SKM-1 (cell line): ENCODE measurements at regions not wholly inside any gene's neighbourhood (a gene's known extent, or its start where the extent isn't known, plus 50 kb on each side); places are given as distances from the start of the nearest gene placed in this dataset.
"Not testable (repeated sequence)": the region's sequence is repeated elsewhere in the genome, so short reads cannot be mapped to it uniquely, and the experiment has no call there.

Experiments
- DNase-seq: peaks from one replicate; lab custom pipeline; 2025; ENCODE audit not compliant: unreplicated experiment; lab: John Stamatoyannopoulos, UW

DNA sequence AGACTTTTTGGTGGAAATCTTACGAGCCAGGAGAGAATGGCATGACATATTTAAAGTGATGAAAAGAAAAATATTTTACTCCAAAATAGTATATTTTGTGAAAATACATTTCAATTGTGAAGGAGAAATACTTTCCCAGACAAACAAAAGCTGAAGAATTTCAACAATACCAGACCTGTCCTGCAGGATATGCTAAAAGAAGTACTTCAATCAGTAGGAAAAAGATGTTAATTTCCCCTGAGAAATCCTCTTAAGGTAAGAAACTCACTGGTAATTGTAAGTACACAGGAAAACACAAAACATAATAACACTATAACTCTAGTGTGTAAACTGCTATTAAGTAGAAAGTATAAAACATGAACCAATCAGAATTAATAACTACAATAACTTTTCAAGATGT is 341.8 kb upstream of the GJE1 start:
- DNase-seq = no peak

DNA sequence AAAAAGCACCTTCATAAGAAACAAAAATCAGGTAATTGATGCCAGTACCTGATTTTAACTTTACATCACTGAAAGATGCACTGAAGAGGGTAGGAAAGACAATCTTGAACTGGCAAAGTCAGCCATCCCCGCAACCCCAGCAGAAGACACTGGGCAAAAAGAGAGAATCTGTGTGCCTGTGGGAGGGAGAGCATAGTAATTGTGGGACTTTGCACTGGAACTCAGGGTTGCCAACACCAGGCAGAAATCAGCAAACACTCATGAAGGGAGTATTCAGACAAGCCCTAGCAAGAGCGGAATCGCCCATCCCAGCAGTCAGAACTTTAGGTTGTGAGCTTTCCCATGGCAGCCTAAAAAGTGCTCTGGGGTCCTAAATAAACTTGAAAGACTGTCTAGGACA is 344.6 kb upstream of the GJE1 start:
- no peak for DNase-seq

DNA sequence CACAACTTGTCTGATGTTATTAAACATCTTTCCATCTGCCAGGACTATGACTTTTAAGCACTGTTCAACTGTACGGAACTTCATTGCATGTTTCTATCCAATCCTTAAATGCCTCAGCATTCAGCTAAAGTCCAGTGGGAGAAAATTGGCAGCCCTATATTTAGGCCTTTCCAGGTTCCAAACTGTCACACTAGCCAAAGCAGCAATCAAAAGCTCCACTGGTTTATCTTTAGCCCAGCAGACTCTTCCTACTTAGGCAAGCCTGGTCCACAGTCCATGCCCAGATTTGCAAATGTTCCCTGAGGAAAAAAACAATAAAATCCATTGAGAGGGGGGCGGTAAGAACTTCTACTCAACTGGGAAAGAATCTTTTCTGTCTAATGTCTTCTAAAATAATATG is 349.1 kb upstream of the GJE1 start:
- no peak for DNase-seq

DNA sequence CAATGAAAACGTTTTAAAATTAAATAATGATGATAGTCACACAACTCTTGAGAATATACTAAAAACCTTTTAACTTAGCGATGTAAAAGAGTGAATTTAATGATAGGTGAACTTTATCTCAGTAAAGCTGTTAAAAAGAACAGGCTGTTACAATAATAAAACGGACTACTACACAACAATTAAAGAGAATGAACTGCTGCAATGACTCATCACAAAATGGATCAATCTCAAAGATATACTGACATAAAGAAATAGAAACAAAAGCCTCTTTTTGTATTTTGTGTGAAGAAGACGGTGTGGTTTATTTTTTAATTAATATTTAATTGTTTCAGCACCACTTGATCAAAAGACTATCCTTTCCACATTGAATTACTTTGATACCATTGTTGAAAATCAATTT is 352.4 kb upstream of the GJE1 start:
- DNase-seq = no peak

DNA sequence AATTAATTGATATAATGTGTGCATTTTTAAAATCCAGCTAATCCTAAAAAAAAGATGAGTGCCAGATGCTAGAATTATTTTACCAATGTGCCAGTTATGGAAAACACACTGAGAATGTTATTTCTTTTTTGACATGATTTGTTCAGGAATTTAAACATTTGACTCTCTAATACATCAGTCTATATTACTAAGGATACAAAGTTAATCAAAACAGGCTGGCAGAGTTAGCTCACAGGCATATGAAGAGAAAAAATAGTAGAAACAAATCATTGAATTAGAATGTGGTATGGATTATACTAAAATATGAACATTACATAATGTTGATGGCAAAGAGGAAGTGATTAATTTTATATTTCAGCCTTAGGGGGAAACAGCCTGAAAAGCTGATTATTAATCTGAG is 368.3 kb upstream of the GJE1 start:
- DNase-seq = no peak

DNA sequence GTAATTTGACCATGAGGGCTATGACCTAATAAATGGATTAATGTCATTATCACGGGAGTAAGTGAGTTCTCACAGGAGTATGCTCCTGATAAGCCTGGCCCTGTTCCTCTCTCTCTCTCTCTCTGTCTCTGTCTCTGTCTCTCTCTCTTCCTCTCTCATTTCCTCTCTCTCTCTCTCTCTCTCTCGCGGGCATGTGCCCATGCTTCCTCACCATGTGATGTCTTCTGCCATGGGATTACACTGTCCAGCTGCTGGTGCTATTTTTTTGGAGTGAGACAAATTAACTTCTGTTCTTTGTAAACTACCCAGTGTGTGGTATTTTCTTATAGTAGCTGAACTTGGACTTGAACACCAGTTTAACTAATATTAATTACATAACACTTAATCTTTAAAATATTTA is 374.3 kb upstream of the GJE1 start:
- DNase-seq = no peak

DNA sequence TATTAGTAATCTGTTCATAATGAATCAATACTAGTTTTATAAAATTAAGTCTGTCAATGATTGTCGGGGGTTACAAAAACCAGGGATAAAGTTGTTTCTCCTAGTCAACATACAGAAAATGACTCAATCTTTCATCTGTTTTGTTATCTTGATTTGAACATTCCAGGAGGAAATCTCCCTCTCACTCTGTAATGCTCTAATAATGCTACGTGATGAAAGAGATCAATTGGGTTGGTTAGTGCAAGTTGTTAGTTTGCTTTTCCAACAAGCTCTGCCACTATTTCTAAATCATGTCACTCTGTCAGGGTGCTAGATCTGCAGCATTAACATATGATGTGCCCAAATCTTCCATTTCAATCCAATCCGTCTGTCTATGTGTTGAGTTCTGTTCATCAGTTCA is 379.5 kb upstream of the GJE1 start:
- no peak for DNase-seq

DNA sequence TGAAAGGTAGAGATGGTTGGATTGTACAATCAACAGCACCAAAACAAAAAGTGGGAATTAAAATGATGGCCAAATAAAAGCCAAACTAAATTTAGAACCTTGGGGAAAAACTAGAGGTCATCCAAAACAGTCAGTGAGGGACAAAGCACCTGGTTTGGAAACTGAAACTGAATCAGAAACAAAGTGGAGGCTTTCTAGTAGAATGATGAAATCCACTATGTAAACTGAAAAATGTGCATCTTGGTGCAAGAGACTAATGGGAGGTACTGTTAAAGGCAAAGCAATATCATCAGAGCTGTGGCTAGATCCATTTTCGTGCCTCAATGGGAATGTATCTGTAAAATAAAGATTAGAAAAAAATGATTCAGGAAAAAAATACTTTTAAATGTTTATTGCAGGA is 380.0 kb upstream of the GJE1 start:
- DNase-seq = no peak

DNA sequence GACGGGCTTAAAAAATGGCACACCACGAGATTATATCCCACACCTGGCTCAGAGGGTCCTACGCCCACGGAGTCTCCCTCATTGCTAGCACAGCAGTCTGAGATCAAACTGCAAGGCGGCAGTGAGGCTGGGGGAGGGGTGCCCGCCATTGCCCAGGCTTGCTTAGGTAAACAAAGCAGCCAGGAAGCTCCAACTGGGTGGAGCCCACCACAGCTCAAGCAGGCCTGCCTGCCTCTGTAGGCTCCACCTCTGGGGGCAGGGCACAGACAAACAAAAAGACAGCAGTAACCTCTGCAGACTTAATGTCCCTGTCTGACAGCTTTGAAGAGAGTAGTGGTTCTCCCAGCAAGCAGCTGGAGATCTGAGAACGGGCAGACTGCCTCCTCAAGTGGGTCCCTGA is 386.4 kb upstream of the GJE1 start:
- not testable (repeated sequence) for DNase-seq

DNA sequence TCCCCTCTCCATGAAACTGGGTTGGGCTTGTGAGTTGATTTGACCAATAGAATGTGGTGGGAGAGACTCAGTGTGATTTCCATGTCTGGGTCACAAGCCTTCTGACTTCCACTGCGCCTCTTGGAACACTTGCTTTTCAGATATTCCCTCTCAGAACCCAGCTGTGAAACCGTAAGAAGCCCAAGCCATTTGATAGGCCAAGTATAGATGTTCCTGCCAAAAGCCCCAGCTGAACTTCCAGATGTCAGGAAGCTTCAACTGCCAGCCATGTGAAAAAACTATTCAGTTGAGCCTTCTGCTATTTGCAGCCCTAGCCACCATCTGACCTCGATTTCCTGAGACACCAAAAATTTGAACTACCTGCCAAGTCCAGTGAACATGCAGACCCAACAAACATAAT is 387.8 kb upstream of the GJE1 start:
- no peak for DNase-seq

DNA sequence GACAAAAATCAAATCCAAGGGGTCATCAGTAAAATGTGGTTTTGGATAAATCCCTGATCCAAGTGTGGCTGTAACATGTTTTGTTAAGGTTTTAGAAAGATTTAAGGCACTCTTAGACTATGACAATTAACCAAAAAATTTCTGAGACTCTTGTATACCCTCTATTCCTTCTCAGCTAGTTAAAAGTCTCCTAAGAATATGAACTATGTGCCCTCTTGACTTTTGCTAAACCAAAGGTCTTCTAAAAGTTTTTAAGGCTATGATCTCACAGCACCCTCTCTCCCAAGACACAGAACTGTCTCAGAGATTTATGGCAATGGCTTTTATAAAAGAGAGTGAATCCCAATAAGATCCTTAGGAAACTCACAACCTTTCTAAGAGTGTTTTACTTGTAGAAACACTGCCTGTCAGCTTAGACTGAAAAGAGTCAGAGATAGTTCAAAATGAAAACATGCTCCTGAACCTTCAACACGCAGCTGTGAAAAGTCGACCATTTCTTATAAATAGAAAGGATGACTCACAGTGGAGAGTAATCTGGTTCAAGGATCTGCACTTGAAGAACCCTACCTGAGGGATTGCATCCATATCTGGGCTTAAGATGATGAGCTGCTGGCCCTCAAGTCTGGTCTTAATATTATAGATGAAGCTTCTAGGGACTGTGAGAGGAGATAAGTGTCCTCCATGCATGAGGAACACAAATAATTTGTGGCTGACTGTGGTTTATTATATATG is 388.4 kb upstream of the GJE1 start:
- no peak for DNase-seq

DNA sequence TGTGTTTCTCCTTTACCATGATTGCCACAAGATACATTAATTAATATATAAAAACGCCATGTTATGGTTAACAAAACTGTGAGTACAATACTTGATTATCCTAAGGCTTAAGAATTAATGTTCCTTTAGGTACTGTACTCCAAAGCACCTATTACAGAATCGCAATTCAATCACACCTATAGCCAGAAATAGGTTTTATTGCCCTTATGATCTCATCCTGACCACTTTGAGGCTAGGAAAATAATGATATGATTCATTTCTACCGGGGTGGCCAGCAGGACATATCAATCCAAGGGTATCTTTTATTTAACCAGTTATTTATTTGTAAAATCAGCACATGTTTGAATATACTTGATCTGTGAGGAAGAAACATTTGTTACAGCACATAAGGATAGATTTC is 396.6 kb upstream of the GJE1 start:
- no peak for DNase-seq

DNA sequence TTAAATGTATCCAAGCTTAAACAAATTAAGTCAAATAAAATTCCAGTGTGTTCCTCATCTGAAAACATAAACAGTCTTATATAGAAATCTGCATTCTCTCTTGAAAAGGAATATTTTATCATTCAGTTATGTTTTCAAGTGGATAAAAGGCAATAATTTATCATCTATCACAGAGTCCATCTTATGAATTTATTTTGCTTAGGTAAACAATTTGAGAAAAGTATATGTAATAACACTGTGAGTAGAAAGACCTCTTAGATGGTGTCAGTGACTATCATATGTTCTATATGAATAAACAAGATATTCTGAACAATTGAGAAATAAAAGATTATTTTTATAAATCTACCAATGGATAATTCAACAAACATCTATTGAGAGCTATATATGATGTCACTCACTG is 397.6 kb upstream of the GJE1 start:
- no peak for DNase-seq

DNA sequence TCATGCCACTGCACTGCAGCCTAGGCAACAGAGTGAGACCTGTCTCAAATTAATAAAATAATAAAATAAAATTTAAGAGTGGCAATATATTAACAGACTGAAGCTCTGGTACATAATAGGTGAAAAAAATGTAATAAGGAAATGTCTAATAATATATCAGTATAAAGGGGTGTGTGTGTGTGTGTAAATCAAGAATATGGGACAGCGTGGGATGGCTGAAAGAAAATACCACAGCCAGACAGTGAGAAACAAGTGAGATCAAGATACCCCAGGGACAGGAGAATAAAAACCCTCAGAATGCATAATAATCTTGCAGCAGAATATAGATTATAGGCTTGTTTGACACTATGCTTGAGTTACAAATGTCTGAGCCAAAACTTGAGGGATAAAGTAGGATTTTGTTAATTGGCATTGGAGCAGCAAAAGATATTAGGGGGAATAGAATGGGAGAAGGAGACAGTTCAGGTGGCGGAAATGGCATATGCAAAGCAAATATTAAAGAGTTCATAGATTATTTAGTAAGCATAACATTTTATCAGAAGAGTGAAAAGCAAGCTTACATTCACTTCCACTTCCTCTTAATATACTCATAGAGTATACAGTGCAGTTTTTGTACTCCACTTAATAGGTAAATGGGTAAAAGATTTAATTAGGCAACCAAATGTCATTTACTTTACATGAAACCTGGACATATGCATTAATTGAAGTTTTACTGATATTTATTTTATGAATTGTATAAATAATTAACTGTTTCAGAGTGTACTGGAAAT is 398.5 kb upstream of the GJE1 start:
- DNase-seq = no peak

DNA sequence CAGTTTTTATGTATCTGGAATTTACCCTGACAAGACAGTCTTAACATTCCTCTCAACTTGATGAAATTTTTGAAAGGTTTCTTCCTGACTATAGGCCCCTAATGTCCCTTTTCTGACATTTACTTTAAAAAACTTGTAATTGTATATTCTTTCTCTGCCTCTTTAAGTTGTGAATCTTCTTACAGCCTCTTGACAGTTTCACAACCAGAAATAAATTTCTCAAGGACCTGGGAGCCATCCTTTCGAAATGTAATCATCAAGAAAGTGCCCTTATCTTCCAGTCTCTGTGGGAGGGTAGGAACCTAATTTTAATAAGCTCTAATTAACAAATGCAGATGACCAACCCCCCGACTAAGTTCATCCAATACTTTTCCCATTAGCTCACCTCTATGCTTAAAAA is 403.6 kb upstream of the GJE1 start:
- DNase-seq = no peak

DNA sequence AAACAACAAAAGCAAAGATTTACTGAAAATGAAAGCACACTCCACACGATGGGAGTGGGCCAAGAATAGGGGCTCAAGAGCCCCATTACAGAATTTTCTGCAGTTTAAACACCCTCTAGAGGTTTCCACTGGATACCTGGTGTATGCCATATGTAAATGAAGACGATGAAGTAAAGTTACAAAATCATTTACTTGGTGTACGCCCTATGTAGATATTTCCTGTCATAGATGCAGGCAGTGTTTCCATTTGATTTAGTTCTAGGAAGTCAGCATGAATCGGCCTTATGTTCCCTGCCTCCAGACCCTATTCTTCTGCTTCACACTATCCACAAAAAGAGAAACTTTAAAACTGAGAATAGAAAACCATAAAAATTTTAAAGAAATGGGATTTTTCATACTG is 404.4 kb upstream of the GJE1 start:
- no peak for DNase-seq

DNA sequence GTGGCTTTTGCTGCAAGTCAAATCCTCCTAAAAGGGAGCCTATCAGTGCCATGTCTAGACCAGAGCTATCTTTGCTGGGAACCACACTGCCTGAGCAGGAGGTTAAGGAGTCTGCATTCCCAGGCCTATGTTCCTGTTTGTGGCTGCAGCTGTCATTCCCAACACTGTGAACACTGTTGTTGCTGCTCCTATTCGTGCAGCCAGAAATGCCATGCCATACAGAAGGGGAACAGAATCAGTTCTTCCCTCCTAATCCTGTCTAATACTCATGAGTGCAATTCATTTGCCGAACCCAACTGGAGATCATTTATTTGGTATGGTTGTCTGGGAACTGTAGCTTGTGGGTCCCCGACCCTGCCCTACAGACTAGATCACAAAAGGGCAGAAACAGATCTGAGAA is 406.5 kb upstream of the GJE1 start:
- DNase-seq = no peak

DNA sequence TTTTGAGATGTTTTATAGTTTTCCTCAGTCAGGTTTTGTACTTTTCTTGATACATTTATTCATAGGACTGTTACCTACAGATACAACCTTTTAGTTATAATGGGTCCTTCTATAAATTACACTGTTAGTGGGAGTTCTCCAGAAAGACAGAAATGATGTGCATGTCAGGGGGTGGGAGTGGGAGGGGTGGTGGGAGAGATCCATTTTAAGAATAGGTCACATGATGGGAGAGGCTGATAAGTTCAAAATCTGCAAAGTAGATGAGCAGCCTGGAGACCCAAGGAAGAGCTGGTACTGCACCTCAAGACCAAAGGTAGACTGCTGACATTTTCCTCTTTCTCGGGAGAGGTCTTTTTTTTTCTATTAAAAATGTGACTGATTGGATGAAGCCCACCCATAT is 408.0 kb upstream of the GJE1 start:
- no peak for DNase-seq

DNA sequence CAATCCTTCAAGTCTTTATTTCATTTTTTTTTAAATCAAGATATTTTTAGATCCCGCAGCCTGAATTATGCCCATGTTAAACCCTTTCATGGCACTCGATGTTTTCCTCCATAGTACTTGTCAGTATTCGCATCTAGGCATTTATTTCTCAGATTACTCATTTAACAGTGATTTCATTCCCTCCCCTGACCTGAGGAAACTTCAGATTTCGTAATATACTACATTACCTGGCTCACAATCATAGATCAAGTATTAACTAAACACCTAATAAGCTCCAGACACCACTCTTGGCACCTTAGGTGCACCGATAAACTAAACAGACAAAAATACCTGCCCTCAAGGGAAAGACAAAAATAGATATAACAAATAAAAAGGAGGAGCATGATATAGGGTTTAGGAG is 413.2 kb upstream of the GJE1 start:
- DNase-seq = no peak

DNA sequence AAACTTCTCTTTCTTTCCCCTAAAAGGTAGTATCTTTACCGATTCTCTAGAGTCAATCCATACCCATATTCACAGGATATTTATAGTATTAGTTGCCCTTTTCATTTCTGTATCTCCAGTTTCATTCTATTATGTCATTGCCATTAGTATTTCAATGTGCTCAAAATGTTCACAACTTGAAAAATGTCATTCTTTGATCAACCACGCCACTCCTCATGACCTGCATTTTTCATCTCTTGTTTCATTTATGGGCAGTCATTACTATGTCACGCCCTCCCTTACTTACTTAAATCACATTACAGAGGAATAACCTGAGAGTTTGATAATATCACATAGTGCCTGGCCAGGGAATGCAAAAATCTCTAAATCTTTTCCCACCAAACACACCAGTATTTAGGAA is 427.3 kb upstream of the GJE1 start:
- DNase-seq = no peak

DNA sequence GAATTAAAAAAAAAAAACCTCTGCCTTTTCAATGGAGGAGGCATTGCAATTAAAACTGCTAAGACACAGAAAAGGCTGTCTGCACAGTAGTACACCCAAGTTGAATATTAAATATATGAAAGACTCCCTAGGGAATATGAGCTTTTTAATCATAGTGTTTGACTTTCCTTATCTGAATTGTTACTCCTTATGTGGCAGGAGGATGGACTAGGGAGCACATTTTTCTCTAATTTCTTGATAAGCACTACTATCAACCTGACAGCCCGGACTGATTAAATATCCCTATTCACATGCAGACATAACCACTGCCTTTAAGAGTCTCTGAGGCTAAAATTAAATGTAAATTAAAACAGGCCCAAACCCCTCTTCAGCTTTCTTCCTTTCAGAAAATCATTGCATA is 428.6 kb upstream of the GJE1 start:
- DNase-seq = no peak

DNA sequence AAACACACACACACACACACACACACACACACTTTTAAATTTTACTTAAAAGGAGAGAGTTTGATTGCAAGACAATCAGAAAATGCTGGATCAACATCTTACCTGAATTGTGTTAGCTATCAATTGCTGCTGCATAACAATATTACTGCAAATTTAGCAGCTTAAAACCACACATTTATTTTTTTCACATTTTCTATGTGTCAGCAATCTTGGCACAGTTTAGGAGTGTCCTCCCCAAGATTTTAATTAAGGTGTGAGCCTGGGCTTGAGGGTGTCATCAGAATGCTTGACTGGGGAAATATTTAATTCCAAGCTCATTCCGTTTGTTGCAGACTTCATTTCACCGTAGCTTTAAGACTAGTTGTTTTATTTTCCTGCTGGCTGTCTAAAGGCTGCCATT is 431.0 kb upstream of the GJE1 start:
- DNase-seq = no peak

DNA sequence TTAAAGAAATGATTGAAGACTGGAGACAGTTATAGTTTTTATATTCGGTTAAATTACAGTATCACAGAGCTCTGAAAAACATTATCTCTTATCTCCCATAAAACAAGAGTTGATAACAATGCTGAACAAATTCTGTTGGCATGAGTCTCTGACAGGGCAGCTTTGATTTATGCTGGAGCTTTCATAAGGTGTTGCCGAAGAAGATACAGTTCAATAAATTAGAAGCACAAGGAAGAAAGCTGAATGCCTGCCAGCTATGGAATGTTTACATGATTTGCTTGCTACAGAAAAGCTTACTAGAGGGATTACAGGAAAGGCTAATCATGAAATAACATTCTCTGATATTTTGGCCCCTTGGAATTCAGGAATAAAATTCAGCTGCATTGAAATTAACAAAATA is 431.9 kb upstream of the GJE1 start:
- no peak for DNase-seq
